Adrenal gland (tissue), 5 donors: ENCODE measurements at regions not wholly inside any gene's neighbourhood (a gene's known extent, or its start where the extent isn't known, plus 50 kb on each side); places are given as distances from the start of the nearest gene placed in this dataset.

Source experiments
- POLR2A ChIP-seq, 2 donors: fragments of 450-650 bp; IDR thresholded peaks; one replicate each; pipeline ENCODE4 v1.6.1; 2017; ENCODE audit warnings: antibody characterized with exemption in 2 of 2, mild to moderate bottlenecking in 2 of 2, moderate library complexity in 1 of 2
- TF ChIP-seq, protein P1 (sequence below), 6 experiments: fragments of 450-650 bp in 4 of 6; fragments of 200-600 bp in 2 of 6; sonication (generic) in 1 of 6; IDR thresholded peaks; 1 replicate in 5 of 6; 2 replicates in 1 of 6; pipeline versions ENCODE4 v1.5.1 to v1.8.0; 2016 to 2021; ENCODE audit warnings: antibody characterized with exemption in 6 of 6, mild to moderate bottlenecking in 2 of 6, moderate library complexity in 1 of 6
- donor health status: DM: no; HTN: no; CAD: no.

DNA sequence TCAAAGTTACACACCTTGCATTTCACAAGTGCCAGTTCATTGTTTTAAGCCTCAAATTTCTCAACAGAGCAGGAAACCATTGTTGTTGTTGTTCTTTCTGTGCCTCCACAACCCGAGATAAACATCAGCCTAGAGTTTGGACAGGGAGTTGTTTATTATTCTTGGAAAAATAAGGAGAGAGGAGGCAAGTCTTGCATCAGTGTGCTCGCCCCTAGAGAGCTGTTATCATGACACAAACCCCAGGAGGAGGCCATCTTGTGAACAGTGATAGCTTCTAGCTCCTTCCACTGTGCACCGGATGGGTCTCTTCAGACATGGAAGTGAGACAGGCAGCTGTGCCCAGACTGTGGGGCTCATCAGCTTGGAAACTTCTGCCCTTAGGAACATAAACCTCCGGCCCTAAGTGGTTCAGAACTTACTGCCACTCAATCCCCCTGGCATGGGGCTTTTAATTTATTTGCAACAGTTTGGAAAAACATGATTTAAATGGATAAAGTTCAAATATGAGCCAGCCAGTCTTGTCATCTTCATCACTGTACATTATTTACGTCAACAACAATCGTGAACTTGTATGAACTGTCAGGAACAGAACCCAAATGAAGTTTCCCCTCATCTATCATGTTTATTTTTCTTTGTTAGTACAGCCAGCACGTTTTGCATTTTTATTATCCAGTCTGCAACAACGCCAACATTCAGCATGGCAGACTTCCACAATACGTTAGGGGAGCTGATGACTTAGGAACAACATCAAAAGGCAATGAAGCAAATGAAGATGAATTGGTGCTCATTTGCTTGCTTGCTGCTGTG lies 181.7 kb upstream of the S1PR3 start:
- TF ChIP-seq, protein P1, sequence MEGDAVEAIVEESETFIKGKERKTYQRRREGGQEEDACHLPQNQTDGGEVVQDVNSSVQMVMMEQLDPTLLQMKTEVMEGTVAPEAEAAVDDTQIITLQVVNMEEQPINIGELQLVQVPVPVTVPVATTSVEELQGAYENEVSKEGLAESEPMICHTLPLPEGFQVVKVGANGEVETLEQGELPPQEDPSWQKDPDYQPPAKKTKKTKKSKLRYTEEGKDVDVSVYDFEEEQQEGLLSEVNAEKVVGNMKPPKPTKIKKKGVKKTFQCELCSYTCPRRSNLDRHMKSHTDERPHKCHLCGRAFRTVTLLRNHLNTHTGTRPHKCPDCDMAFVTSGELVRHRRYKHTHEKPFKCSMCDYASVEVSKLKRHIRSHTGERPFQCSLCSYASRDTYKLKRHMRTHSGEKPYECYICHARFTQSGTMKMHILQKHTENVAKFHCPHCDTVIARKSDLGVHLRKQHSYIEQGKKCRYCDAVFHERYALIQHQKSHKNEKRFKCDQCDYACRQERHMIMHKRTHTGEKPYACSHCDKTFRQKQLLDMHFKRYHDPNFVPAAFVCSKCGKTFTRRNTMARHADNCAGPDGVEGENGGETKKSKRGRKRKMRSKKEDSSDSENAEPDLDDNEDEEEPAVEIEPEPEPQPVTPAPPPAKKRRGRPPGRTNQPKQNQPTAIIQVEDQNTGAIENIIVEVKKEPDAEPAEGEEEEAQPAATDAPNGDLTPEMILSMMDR (IDR thresholded peaks at IDR 0.05): no peak
- no peak for TF ChIP-seq POLR2A (IDR thresholded peaks at IDR 0.05)
